NCI-H748 (cell line): ENCODE measurements at regions not wholly inside any gene's neighbourhood (a gene's known extent, or its start where the extent isn't known, plus 50 kb on each side); places are given as distances from the start of the nearest gene placed in this dataset.
A peak's percentile ranks its signal among the peaks of the same experiment; 100 is the strongest.

Source experiments
- DNase-seq: peaks from one replicate; lab custom pipeline; 2025; ENCODE audit not compliant: unreplicated experiment; lab: John Stamatoyannopoulos, UW

GRCh38 chr4:152117054-152117453 is 356.2 kb upstream of the GATB start:
- DNase-seq, result no peak

DNA sequence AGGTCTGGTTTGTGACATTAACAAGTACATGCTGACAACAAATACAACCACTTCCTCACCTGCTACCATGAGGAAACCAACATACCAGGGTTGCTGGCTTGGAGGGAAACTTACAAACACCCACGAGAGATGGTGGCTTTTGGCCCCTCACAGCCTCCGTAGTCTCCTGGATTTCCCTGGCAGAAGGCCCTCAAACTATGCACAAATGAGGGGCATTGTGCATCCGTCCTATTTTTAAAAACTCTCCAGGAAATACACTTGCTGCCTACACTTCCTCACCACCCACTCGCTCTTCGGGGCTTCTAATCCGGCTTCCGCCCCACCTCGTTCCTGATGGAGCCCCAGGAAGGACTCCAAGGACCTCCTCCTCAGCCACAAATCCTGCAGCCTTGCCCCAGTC is 355.0 kb upstream of the GATB start:
- no peak for DNase-seq

- no peak for DNase-seq
Measured at GRCh38 chr4:152115118-152115517, 354.3 kb upstream of the GATB start.

DNA sequence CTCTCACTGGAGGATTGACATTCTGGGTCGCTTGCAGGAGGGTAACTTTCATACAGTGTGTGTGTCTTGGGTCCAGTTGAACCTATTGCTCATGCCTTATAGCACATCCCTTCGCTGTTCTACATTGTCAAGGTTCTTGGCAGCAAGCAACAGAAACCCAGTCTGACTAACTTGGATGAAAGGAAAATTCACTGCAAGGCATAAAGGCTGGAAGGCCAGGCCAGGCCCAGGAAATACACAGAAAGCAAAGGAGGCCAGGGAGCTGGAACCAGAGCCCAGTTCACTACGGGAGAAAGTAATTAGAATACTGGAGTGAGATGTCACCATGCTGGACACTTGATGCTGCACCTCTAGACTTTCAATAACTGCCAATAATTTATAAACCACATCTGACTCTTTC is 353.8 kb upstream of the GATB start:
- no peak for DNase-seq

- no peak for DNase-seq
Measured at GRCh38 chr4:152112887-152113286, 352.1 kb upstream of the GATB start.

GRCh38 chr4:152112190-152112589 is 351.4 kb upstream of the GATB start:
- DNase-seq, result no peak

DNA sequence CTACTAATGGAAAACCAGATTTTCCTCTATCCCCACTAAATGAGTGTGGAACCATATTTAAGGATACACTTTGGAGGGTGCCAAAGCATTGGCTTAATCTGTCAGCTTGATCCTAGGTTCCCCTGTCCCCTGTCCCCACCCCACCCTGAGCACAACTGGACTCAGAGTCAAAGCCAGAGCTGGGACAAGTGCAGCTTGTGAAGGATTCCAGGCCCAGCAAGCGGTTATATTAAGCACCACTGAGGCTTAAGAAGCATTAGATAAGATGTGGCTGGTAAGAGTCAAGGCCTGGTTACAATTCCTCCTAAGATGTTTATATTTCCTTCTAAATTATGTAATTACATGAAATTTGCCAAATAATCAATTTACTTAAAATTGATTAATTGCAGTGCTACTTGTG is 350.0 kb upstream of the GATB start:
- no peak for DNase-seq

GRCh38 chr4:152109531-152110509 is 349.0 kb upstream of the GATB start:
- DNase-seq, result no peak

- DNase-seq, result no peak
Measured at GRCh38 chr4:152107736-152108500, 347.1 kb upstream of the GATB start.

- peak; percentile 1 for DNase-seq
Measured at GRCh38 chr4:152106781-152107321, 346.0 kb upstream of the GATB start.

- peak; percentile 1 for DNase-seq
Measured at GRCh38 chr4:152106113-152106763, 345.4 kb upstream of the GATB start.

- no peak for DNase-seq
Measured at GRCh38 chr4:152104901-152105357, 344.1 kb upstream of the GATB start.

- DNase-seq, result no peak
Measured at GRCh38 chr4:152104356-152104755, 343.5 kb upstream of the GATB start.

- DNase-seq, result no peak
Measured at GRCh38 chr4:152103181-152103901, 342.5 kb upstream of the GATB start.

GRCh38 chr4:152102436-152103000 is 341.7 kb upstream of the GATB start:
- DNase-seq, result no peak

GRCh38 chr4:152101556-152102435 is 341.0 kb upstream of the GATB start:
- DNase-seq, result no peak

GRCh38 chr4:152100379-152101201 is 339.8 kb upstream of the GATB start:
- no peak for DNase-seq

- DNase-seq, result no peak
Measured at GRCh38 chr4:152099981-152100378, 339.2 kb upstream of the GATB start.
